ENCODE measurements at regions not wholly inside any gene's neighbourhood (a gene's known extent, or its start where the extent isn't known, plus 50 kb on each side); places are given as distances from the start of the nearest gene placed in this dataset.

- no peak for ATAC-seq
- TF ChIP-seq ZFP3 (CRISPR knock-in tag; IDR thresholded peaks at IDR 0.05) (no peak), PPARA (CRISPR knock-in tag; IDR thresholded peaks at IDR 0.05; ENCODE audit: borderline replicate concordance) (no peak), ARNTL (CRISPR knock-in tag; IDR thresholded peaks at IDR 0.05; ENCODE audit: borderline replicate concordance, low read depth) (no peak), ESRRG (CRISPR knock-in tag; IDR thresholded peaks at IDR 0.05) (no peak), TOX (CRISPR knock-in tag; IDR thresholded peaks at IDR 0.05; ENCODE audit: borderline replicate concordance) (no peak), CSDC2 (CRISPR knock-in tag; IDR thresholded peaks at IDR 0.05) (no peak), ZNF8 (CRISPR knock-in tag; IDR thresholded peaks at IDR 0.05) (no peak), ZFP30 (CRISPR knock-in tag; IDR thresholded peaks at IDR 0.05) (no peak), ISL1 (CRISPR knock-in tag; IDR thresholded peaks at IDR 0.05) (no peak), TSHZ2 (CRISPR knock-in tag; IDR thresholded peaks at IDR 0.05) (no peak), OSR1 (CRISPR knock-in tag; IDR thresholded peaks at IDR 0.05) (no peak), RARB (CRISPR knock-in tag; IDR thresholded peaks at IDR 0.05) (no peak), GLIS3 (CRISPR knock-in tag; IDR thresholded peaks at IDR 0.05) (no peak), SNAI2 (CRISPR knock-in tag; IDR thresholded peaks at IDR 0.05) (no peak), ZNF70 (CRISPR knock-in tag; IDR thresholded peaks at IDR 0.05) (no peak), BACH2 (CRISPR knock-in tag; IDR thresholded peaks at IDR 0.05; ENCODE audit: borderline replicate concordance) (no peak), CSRNP3 (CRISPR knock-in tag; IDR thresholded peaks at IDR 0.05) (no peak), ZNF565 (CRISPR knock-in tag; conservative IDR thresholded peaks at IDR 0.05; ENCODE audit: low read depth) (no peak)
- TF ChIP-seq, protein P1, sequence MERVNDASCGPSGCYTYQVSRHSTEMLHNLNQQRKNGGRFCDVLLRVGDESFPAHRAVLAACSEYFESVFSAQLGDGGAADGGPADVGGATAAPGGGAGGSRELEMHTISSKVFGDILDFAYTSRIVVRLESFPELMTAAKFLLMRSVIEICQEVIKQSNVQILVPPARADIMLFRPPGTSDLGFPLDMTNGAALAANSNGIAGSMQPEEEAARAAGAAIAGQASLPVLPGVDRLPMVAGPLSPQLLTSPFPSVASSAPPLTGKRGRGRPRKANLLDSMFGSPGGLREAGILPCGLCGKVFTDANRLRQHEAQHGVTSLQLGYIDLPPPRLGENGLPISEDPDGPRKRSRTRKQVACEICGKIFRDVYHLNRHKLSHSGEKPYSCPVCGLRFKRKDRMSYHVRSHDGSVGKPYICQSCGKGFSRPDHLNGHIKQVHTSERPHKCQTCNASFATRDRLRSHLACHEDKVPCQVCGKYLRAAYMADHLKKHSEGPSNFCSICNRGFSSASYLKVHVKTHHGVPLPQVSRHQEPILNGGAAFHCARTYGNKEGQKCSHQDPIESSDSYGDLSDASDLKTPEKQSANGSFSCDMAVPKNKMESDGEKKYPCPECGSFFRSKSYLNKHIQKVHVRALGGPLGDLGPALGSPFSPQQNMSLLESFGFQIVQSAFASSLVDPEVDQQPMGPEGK (CRISPR knock-in tag; IDR thresholded peaks at IDR 0.05; ENCODE audit: borderline replicate concordance), result no peak
- TF ChIP-seq, protein P2, sequence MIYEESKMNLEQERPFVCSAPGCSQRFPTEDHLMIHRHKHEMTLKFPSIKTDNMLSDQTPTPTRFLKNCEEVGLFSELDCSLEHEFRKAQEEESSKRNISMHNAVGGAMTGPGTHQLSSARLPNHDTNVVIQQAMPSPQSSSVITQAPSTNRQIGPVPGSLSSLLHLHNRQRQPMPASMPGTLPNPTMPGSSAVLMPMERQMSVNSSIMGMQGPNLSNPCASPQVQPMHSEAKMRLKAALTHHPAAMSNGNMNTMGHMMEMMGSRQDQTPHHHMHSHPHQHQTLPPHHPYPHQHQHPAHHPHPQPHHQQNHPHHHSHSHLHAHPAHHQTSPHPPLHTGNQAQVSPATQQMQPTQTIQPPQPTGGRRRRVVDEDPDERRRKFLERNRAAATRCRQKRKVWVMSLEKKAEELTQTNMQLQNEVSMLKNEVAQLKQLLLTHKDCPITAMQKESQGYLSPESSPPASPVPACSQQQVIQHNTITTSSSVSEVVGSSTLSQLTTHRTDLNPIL (CRISPR knock-in tag; IDR thresholded peaks at IDR 0.05; ENCODE audit: low read depth), result no peak
These were observed 755.2 kb downstream of the C6orf118 start for GRCh38 chr6:164554226-164554625.

DNA sequence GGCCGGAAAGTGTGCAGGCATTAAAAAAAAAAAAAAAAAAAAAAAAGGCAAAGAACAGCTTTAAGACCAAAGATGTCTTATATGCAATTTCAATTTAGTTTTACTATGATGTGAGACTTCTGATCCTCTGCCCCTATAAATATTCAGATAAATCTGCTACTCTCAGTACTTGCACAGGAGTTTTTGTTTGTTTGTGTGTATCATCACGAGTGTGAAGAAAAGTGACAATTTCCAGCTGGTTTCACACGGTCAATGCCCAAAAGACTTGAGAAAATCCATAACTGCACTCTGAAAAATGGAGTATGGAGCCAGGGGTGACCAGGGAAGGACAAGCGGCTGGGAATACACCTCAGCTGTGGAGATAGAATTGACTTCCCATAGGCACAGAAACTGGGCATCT lies 757.7 kb downstream of the C6orf118 start:
- TF ChIP-seq ISL1 (CRISPR knock-in tag; IDR thresholded peaks at IDR 0.05) (no peak), ZFP3 (CRISPR knock-in tag; IDR thresholded peaks at IDR 0.05) (no peak), SNAI2 (CRISPR knock-in tag; IDR thresholded peaks at IDR 0.05) (no peak), ZFP30 (CRISPR knock-in tag; IDR thresholded peaks at IDR 0.05) (no peak), TSHZ2 (CRISPR knock-in tag; IDR thresholded peaks at IDR 0.05) (no peak), ZNF8 (CRISPR knock-in tag; IDR thresholded peaks at IDR 0.05) (no peak), ZNF70 (CRISPR knock-in tag; IDR thresholded peaks at IDR 0.05) (no peak), GLIS3 (CRISPR knock-in tag; IDR thresholded peaks at IDR 0.05) (no peak), OSR1 (CRISPR knock-in tag; IDR thresholded peaks at IDR 0.05) (no peak), RARB (CRISPR knock-in tag; IDR thresholded peaks at IDR 0.05) (no peak), ZNF565 (CRISPR knock-in tag; conservative IDR thresholded peaks at IDR 0.05; ENCODE audit: low read depth) (no peak), CSRNP3 (CRISPR knock-in tag; IDR thresholded peaks at IDR 0.05) (no peak), TCF4 (CRISPR knock-in tag; IDR thresholded peaks at IDR 0.05; ENCODE audit: borderline replicate concordance) (no peak)
- ATAC-seq, result no peak

All from SK-N-SH treated with all-trans-retinoic acid at 6 μM for 48 hours (cell line).